Gastrocnemius medialis (tissue), 4 donors: ENCODE measurements at regions not wholly inside any gene's neighbourhood (a gene's known extent, or its start where the extent isn't known, plus 50 kb on each side); places are given as distances from the start of the nearest gene placed in this dataset.

Source experiments
- ATAC-seq, 2 donors: fragments of 150-250 bp; one replicate each; pipeline ENCODE4 v1.9.1; 2016
- DNase-seq, 2 donors: peaks; one replicate each; pipeline ENCODE4 v3.0.0-alpha.2; 2019
- H3K27ac ChIP-seq, 4 donors: fragments of 200-600 bp; sonication (generic); 1 replicate in 1 of 4; 2 replicates in 3 of 4; pipeline ENCODE4 v1.5.1; 2016 to 2018; ENCODE audit warnings: mild to moderate bottlenecking in 2 of 4, moderate library complexity in 1 of 4
- H3K27me3 ChIP-seq, 3 donors: fragments of 200-600 bp; sonication (generic) in 2 of 3; 1 replicate in 1 of 3; 2 replicates in 2 of 3; pipeline versions ENCODE4 v1.5.1 to v1.6.0; 2016 to 2019; ENCODE audit warnings: mild to moderate bottlenecking in 1 of 3, moderate library complexity in 1 of 3
- H3K36me3 ChIP-seq, 2 donors: fragments of 200-600 bp; sonication (generic) in 1 of 2; one replicate each; pipeline ENCODE4 v1.5.1; 2017 to 2018
- H3K4me1 ChIP-seq, 2 donors: fragments of 200-600 bp; sonication (generic) in 1 of 2; one replicate each; pipeline ENCODE4 v1.5.1; 2016 to 2017; ENCODE audit warnings: mild to moderate bottlenecking in 2 of 2
- H3K4me3 ChIP-seq, 4 donors: fragments of 200-600 bp; sonication (generic) in 3 of 4; 1 replicate in 1 of 4; 2 replicates in 3 of 4; pipeline ENCODE4 v1.5.1; 2016 to 2019; ENCODE audit warnings: mild to moderate bottlenecking in 2 of 4
- H3K9me3 ChIP-seq, 3 donors: fragments of 200-600 bp; sonication (generic) in 2 of 3; 1 replicate in 1 of 3; 2 replicates in 2 of 3; pipeline ENCODE4 v1.5.1; 2016 to 2019
- POLR2A ChIP-seq, 2 donors: fragments of 450-650 bp; IDR thresholded peaks; one replicate each; pipeline ENCODE4 v1.6.1; 2017; ENCODE audit warnings: antibody characterized with exemption in 2 of 2, mild to moderate bottlenecking in 2 of 2, moderate library complexity in 2 of 2
- in situ Hi-C, 4 donors: fragments of 200-750 bp; cut with MboI; loops; one replicate each; pipeline versions ENCODE4 v1.15.0 to v1.8.0; 2017; ENCODE audit warnings: low sequenced_read_pairs in 4 of 4
- intact Hi-C: fragments of 100-400 bp; cut with DNase I; formaldehyde crosslinking; loops from one replicate; pipeline ENCODE4 v1.15.1; 2023; ENCODE audit warnings: low total_unique reads
- TF ChIP-seq, protein P1 (sequence below), 5 experiments: fragments of 450-650 bp in 3 of 5; fragments of 200-600 bp in 2 of 5; sonication (generic) in 2 of 5; IDR thresholded peaks in 4 of 5; conservative IDR thresholded peaks in 1 of 5; 1 replicate in 4 of 5; 2 replicates in 1 of 5; pipeline ENCODE4 v1.5.1; 2016 to 2019; ENCODE audit warnings: antibody characterized with exemption in 5 of 5, mild to moderate bottlenecking in 3 of 5, moderate library complexity in 3 of 5

DNA sequence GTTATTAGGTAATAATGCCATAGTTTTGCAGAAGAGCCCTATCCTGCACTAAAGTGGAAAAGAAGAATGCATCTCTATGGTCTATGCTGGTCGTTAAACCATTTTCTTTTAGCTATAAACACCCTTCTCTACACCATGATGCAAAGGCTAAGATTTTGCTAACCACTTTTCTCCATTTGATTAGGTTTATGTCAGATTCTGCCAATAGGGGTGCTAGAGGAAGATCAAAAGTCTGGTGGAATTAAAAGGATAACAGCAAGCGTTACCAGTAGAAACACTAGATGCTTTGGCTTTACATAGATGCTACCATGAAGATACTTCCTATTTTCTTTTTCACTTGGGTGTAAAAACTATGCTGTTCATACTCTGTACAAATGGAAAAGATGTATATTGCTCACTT, 669.8 kb upstream of the ARPP21 start:
- in situ Hi-C loops = no loop called here
- no peak overlapping the region for H3K4me3 ChIP-seq

DNA sequence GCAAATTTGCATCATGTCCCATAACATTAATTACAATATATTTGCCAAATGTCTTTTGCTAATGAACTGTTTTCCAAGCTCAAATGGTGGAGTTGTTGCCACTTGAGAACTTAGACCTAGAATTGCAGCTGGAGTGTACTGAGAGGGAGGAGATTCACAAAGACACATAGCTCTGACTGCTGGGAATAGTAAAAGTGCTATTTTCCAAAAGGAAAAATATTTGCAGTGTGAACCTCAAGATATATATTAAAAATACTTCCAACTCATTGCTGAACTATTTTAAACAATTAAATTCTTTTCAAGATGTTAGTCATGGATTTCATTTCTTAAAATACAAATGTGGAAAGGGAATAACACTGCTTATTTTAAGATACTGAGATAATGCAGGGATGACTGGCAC, 666.8 kb upstream of the ARPP21 start:
- ATAC-seq = no peak
- no peaks in the 10 kb centered on the region for H3K9me3 ChIP-seq
- TF ChIP-seq, protein P1, sequence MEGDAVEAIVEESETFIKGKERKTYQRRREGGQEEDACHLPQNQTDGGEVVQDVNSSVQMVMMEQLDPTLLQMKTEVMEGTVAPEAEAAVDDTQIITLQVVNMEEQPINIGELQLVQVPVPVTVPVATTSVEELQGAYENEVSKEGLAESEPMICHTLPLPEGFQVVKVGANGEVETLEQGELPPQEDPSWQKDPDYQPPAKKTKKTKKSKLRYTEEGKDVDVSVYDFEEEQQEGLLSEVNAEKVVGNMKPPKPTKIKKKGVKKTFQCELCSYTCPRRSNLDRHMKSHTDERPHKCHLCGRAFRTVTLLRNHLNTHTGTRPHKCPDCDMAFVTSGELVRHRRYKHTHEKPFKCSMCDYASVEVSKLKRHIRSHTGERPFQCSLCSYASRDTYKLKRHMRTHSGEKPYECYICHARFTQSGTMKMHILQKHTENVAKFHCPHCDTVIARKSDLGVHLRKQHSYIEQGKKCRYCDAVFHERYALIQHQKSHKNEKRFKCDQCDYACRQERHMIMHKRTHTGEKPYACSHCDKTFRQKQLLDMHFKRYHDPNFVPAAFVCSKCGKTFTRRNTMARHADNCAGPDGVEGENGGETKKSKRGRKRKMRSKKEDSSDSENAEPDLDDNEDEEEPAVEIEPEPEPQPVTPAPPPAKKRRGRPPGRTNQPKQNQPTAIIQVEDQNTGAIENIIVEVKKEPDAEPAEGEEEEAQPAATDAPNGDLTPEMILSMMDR (IDR thresholded peaks at IDR 0.05 in 4 of 5, conservative IDR thresholded peaks at IDR 0.05 in 1 of 5) = no peak
- TF ChIP-seq POLR2A (IDR thresholded peaks at IDR 0.05) = no peak
- in situ Hi-C loops = no loop called here
- H3K27me3 ChIP-seq = no peaks in the 10 kb centered on the region
- H3K36me3 ChIP-seq = no peaks in the 10 kb centered on the region
- no peak overlapping the region for H3K4me3 ChIP-seq
- intact Hi-C loops = no loop called here
- no peak overlapping the region for H3K27ac ChIP-seq
- H3K4me1 ChIP-seq = no peaks in the 10 kb centered on the region
- DNase-seq = no peak

More for the DNA sequence above, 669.8 kb upstream of the ARPP21 start:
- ATAC-seq = no peak
- Histone ChIP-seq H3K27ac (no peak overlapping the region), H3K9me3 (no peaks in the 10 kb centered on the region), H3K4me1 (no peaks in the 10 kb centered on the region), H3K27me3 (no peaks in the 10 kb centered on the region), H3K36me3 (no peaks in the 10 kb centered on the region)
- no peak for TF ChIP-seq POLR2A (IDR thresholded peaks at IDR 0.05)
- TF ChIP-seq, protein P1 (IDR thresholded peaks at IDR 0.05 in 4 of 5, conservative IDR thresholded peaks at IDR 0.05 in 1 of 5) = no peak
- DNase-seq = no peak
- intact Hi-C loops = no loop called here

DNA sequence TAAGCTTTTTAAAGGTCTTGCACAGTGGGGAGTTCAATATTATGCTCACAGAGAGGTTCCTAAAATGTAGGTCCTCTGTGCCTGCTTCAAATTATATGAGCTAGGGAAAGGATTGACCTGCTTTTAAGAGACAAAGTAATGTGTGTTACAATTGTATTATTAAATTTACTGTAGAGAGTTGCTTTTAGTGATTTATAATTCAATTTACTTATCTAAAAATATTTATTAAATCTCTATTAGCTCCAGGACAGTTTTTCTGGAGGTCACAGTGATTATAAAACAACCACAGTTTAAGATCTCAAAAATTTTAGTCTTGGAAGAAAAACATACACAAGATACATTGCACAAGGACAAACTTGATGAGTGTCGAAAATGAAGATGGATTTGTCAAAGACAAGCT, 665.7 kb upstream of the ARPP21 start:
- Histone ChIP-seq H3K27ac (no peak overlapping the region), H3K4me1 (no peaks in the 10 kb centered on the region), H3K4me3 (no peak overlapping the region), H3K36me3 (no peaks in the 10 kb centered on the region), H3K9me3 (no peaks in the 10 kb centered on the region), H3K27me3 (no peaks in the 10 kb centered on the region)
- ATAC-seq = no peak
- intact Hi-C loops = no loop called here
- DNase-seq = no peak
- in situ Hi-C loops = no loop called here
- TF ChIP-seq POLR2A (IDR thresholded peaks at IDR 0.05) = no peak
- TF ChIP-seq, protein P1 (IDR thresholded peaks at IDR 0.05 in 4 of 5, conservative IDR thresholded peaks at IDR 0.05 in 1 of 5) = no peak

DNA sequence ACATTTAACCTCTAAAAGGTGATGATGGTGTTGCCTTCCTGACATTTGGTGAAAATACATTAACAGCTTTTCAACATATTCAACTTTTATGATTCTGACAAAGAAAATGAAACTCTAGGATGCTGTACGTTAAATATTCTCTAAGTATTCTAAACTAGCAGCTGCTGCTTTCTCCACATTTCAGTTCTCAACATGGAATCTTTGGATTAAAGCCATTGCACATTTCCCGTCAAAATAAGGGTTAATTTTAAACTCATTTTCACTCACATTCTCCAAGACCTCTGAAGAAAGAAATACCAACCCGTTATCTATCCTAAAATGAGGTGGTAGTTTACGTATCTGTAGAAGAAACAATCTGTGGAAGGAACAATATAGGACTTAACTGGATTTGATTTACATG, 655.7 kb upstream of the ARPP21 start:
- no peaks in the 10 kb centered on the region for H3K9me3 ChIP-seq
- no peaks in the 10 kb centered on the region for H3K4me1 ChIP-seq
- TF ChIP-seq, protein P1 (IDR thresholded peaks at IDR 0.05 in 4 of 5, conservative IDR thresholded peaks at IDR 0.05 in 1 of 5) = no peak
- no peak for TF ChIP-seq POLR2A (IDR thresholded peaks at IDR 0.05)
- in situ Hi-C loops (no loop called here), intact Hi-C loops (no loop called here)
- H3K27ac ChIP-seq = no peak overlapping the region
- H3K36me3 ChIP-seq = no peaks in the 10 kb centered on the region
- no peak overlapping the region for H3K4me3 ChIP-seq
- ATAC-seq = no peak
- no peak for DNase-seq
- no peaks in the 10 kb centered on the region for H3K27me3 ChIP-seq

DNA sequence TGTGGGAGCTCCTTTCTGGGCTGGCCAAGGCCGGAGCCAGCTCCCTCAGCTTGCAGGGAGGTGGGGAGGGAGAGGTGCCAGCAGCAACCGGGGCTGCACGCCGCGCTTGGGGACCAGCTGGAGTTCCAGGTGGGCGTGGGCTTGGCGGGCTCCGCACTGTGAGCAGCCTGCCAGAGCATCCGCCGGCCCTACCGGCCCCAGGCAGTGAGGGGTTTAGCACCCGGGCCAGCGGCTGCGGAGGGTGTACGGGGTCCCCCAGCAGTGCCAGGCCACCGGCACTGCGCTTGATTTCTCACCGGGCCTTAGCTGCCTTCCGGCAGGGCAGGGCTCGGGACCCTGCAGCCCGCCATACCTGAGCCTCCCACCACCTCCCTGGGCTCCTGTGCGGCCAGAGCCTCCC, 651.0 kb upstream of the ARPP21 start:
- no peak overlapping the region for H3K27ac ChIP-seq
- in situ Hi-C loops = no loop called here
- ATAC-seq (no peak), DNase-seq (no peak)
- no peak overlapping the region for H3K4me3 ChIP-seq
- TF ChIP-seq, protein P1 (IDR thresholded peaks at IDR 0.05 in 4 of 5, conservative IDR thresholded peaks at IDR 0.05 in 1 of 5) = no peak
- no peak for TF ChIP-seq POLR2A (IDR thresholded peaks at IDR 0.05)
- no peaks in the 10 kb centered on the region for H3K9me3 ChIP-seq
- H3K27me3 ChIP-seq = no peaks in the 10 kb centered on the region
- H3K36me3 ChIP-seq = no peaks in the 10 kb centered on the region
- intact Hi-C loops = no loop called here
- no peaks in the 10 kb centered on the region for H3K4me1 ChIP-seq
